ENCODE measurements at regions not wholly inside any gene's neighbourhood (a gene's known extent, or its start where the extent isn't known, plus 50 kb on each side); places are given as distances from the start of the nearest gene placed in this dataset.

GRCh38 chr11:114876234-114876633, 197.9 kb downstream of the NXPE2 start:
- Histone ChIP-seq H3K27me3 (ENCODE audit: control insufficient read depth, insufficient read depth, low read length) (no peaks in the 10 kb centered on the region), H3K4me1 (no peaks in the 10 kb centered on the region), H3K9ac (no peak overlapping the region), H3K79me2 (no peaks in the 10 kb centered on the region), H3K4me2 (ENCODE audit: low read length) (no peak overlapping the region), H3K9me3 (ENCODE audit: control insufficient read depth, low read length) (no peaks in the 10 kb centered on the region), H3K27ac (no peak overlapping the region), H3K36me3 (ENCODE audit: control insufficient read depth, insufficient read depth, low read length) (no peaks in the 10 kb centered on the region), H2AFZ (no peak overlapping the region), H3K4me3 (ENCODE audit: low read depth, low read length) (no peak overlapping the region)
- TF ChIP-seq CTCF (IDR thresholded peaks at IDR 0.05) = no peak

- Histone ChIP-seq H3K79me2 (no peaks in the 10 kb centered on the region), H3K4me1 (no peaks in the 10 kb centered on the region), H3K9ac (no peak overlapping the region), H3K36me3 (ENCODE audit: control insufficient read depth, insufficient read depth, low read length) (no peaks in the 10 kb centered on the region), H3K27me3 (ENCODE audit: control insufficient read depth, insufficient read depth, low read length) (no peaks in the 10 kb centered on the region), H2AFZ (no peak overlapping the region), H3K9me3 (ENCODE audit: control insufficient read depth, low read length) (no peaks in the 10 kb centered on the region), H3K4me2 (ENCODE audit: low read length) (no peak overlapping the region), H3K27ac (no peak overlapping the region), H3K4me3 (ENCODE audit: low read depth, low read length) (no peak overlapping the region)
- no peak for TF ChIP-seq CTCF (IDR thresholded peaks at IDR 0.05)
These were observed 199.6 kb downstream of the NXPE2 start for GRCh38 chr11:114877976-114878375.

GRCh38 chr11:114880442-114880841, 202.1 kb downstream of the NXPE2 start:
- Histone ChIP-seq H2AFZ (no peak overlapping the region), H3K27ac (no peak overlapping the region), H3K27me3 (ENCODE audit: control insufficient read depth, insufficient read depth, low read length) (no peaks in the 10 kb centered on the region), H3K4me3 (ENCODE audit: low read depth, low read length) (no peak overlapping the region), H3K4me1 (no peaks in the 10 kb centered on the region), H3K79me2 (no peaks in the 10 kb centered on the region), H3K9ac (no peak overlapping the region), H3K36me3 (ENCODE audit: control insufficient read depth, insufficient read depth, low read length) (no peaks in the 10 kb centered on the region), H3K4me2 (ENCODE audit: low read length) (no peak overlapping the region), H3K9me3 (ENCODE audit: control insufficient read depth, low read length) (no peaks in the 10 kb centered on the region)
- no peak for TF ChIP-seq CTCF (IDR thresholded peaks at IDR 0.05)

- Histone ChIP-seq H3K9me3 (ENCODE audit: control insufficient read depth, low read length) (no peaks in the 10 kb centered on the region), H3K79me2 (no peaks in the 10 kb centered on the region), H3K4me3 (ENCODE audit: low read depth, low read length) (no peak overlapping the region), H3K4me2 (ENCODE audit: low read length) (no peak overlapping the region), H3K27ac (no peak overlapping the region), H3K9ac (no peak overlapping the region), H3K27me3 (ENCODE audit: control insufficient read depth, insufficient read depth, low read length) (no peaks in the 10 kb centered on the region), H3K36me3 (ENCODE audit: control insufficient read depth, insufficient read depth, low read length) (no peaks in the 10 kb centered on the region), H3K4me1 (no peaks in the 10 kb centered on the region), H2AFZ (no peak overlapping the region)
- no peak for TF ChIP-seq CTCF (IDR thresholded peaks at IDR 0.05)
These were observed 205.1 kb downstream of the NXPE2 start for GRCh38 chr11:114883472-114883871.

GRCh38 chr11:114886644-114887265, 208.4 kb downstream of the NXPE2 start:
- H3K9ac ChIP-seq = no peak overlapping the region
- no peak overlapping the region for H3K4me2 ChIP-seq (ENCODE audit: low read length)

More at GRCh38 chr11:114886644-114887265, 208.4 kb downstream of the NXPE2 start:
- no peak overlapping the region for H3K4me3 ChIP-seq (ENCODE audit: low read depth, low read length)
- no peak for TF ChIP-seq CTCF (IDR thresholded peaks at IDR 0.05)
- no peak overlapping the region for H3K27ac ChIP-seq
- H3K79me2 ChIP-seq = no peaks in the 10 kb centered on the region
- no peaks in the 10 kb centered on the region for H3K4me1 ChIP-seq
- no peaks in the 10 kb centered on the region for H3K36me3 ChIP-seq (ENCODE audit: control insufficient read depth, insufficient read depth, low read length)
- H3K27me3 ChIP-seq (ENCODE audit: control insufficient read depth, insufficient read depth, low read length) = no peaks in the 10 kb centered on the region
- H3K9me3 ChIP-seq (ENCODE audit: control insufficient read depth, low read length) = no peaks in the 10 kb centered on the region
- H2AFZ ChIP-seq = no peak overlapping the region

Measured in parathyroid adenoma (tissue), 2 donors.